GM12873 (cell line): ENCODE measurements at regions not wholly inside any gene's neighbourhood (a gene's known extent, or its start where the extent isn't known, plus 50 kb on each side); places are given as distances from the start of the nearest gene placed in this dataset.

ENCODE experiments used
- TF ChIP-seq, protein P1 (sequence below): IDR thresholded peaks from 2 replicates; pipeline ENCODE4 v1.5.1; 2012; ENCODE audit warnings: low read depth, mild to moderate bottlenecking, moderate library complexity, low read length, control low read depth; ENCODE audit not compliant: insufficient read depth; ENCODE audit errors: missing control alignments

- TF ChIP-seq, protein P1, sequence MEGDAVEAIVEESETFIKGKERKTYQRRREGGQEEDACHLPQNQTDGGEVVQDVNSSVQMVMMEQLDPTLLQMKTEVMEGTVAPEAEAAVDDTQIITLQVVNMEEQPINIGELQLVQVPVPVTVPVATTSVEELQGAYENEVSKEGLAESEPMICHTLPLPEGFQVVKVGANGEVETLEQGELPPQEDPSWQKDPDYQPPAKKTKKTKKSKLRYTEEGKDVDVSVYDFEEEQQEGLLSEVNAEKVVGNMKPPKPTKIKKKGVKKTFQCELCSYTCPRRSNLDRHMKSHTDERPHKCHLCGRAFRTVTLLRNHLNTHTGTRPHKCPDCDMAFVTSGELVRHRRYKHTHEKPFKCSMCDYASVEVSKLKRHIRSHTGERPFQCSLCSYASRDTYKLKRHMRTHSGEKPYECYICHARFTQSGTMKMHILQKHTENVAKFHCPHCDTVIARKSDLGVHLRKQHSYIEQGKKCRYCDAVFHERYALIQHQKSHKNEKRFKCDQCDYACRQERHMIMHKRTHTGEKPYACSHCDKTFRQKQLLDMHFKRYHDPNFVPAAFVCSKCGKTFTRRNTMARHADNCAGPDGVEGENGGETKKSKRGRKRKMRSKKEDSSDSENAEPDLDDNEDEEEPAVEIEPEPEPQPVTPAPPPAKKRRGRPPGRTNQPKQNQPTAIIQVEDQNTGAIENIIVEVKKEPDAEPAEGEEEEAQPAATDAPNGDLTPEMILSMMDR: no peak
These were observed 173.6 kb upstream of the PRSS58 start for GRCh38 chr7:142431491-142431890.

GRCh38 chr7:142428094-142428493 is 170.2 kb upstream of the PRSS58 start:
- TF ChIP-seq, protein P1: no peak

- TF ChIP-seq, protein P1: no peak
These were observed 167.4 kb upstream of the PRSS58 start for GRCh38 chr7:142425281-142425680.

DNA sequence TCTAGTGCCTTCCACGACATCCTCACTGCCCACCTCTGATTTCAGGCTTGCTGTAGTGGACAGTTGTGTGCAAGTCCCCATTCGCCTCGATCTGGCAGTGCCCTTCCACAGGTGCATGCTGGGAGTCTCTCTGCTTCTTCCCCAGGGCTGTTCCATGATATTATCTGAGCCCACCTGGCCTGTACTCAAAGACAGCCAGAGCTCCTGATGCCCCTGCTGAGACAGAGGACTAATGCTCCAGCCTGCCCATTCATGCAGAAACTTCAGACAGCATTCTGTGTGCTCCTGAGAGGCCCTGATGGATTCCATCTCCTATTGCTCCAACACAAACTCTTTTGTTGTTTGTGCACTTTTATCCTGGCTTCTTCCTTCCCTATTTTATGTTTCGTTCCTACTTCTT is 164.8 kb upstream of the PRSS58 start:
- TF ChIP-seq, protein P1: no peak

DNA sequence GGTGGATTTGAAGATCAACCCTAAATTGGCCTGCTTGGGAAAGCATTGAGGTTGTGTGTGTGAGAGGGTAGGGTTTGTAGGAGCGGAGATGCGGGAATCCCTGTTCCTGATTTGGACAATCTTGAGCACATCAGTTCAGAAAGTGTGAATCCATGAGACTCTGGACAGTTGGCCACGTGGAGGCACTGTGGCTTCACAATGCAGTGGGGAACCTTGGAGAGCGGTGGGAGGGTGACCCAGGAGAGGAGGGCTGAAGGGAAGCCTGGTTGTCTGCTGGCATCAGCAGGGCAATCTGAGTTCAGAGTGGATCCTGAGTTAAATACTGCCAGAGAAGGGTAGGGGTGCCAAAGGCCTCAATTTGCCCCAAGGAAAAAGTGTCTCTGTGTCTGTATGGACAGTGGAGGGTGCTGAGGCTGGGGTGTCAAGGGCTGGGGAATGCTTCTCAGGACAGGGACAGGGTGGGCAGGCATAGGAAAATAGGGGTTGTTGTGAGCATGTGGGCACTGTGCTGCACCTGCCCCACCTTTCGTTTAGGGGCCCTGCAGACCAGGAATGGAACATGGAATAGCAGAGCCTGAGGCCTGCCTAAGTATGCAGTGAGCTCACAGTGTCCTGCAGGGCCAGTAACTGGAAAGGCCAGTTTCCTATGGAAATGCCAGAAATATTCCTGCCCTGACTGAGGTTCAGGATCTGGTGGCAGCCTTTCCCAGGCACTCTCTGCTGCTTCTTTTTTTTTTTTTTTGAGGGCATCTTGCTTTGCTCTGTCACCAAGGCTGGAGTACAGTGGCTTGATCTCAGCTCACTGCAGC is 162.9 kb upstream of the PRSS58 start:
- TF ChIP-seq, protein P1: peak; percentile 39

- TF ChIP-seq, protein P1: no peak
These were observed 160.5 kb upstream of the PRSS58 start for GRCh38 chr7:142418326-142418725.

DNA sequence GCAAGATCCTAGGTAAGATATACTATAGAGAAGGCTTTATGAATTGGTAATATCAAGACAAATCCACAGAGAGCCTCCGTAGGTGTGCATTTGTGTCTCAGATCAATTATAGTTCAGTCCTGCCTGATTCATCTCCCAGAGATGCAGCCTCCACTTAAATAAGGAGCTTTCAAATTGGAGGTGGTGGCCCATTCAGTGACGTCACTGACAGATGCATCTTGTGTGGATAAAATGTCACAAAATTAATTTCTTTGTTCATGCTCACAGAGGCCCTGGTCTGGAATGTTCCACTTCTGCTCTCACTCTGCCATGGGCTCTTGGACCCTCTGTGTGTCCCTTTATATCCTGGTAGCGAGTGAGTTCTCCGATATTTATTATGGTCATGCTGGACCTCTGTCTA is 157.1 kb upstream of the PRSS58 start:
- TF ChIP-seq, protein P1: no peak

DNA sequence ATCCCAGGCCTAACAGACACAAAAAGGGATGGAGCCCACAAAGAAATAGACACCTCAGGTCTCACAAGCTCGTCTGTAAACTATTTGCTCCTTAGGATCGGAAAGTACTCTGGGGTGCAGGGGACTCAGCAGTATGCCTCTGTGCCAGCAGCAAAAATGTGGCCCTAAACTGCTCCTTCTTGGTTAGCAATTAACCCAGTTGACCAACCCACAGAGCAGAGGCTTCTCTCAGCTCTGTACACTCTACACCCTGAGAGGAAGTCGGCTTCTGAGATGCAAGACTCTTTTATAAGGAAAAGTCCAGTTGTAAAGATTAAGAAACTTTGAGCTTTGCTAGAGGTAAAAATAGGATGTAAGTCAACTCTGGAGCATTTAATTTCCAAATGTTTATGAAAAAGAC is 156.3 kb upstream of the PRSS58 start:
- TF ChIP-seq, protein P1: no peak
